Endothelial cell (in vitro differentiated cells): ENCODE measurements at regions not wholly inside any gene's neighbourhood (a gene's known extent, or its start where the extent isn't known, plus 50 kb on each side); places are given as distances from the start of the nearest gene placed in this dataset.

Source experiments
- DNase-seq: peaks from one replicate; pipeline ENCODE4 v3.0.0; 2021; ENCODE audit warnings: low spot score
- H3K27ac Mint-ChIP-seq: one replicate; pipeline ENCODE4 v1.8.0; 2021; ENCODE audit warnings: mixed read lengths, inconsistent platforms; ENCODE audit not compliant: unreplicated experiment
- H3K27me3 Mint-ChIP-seq: one replicate; pipeline ENCODE4 v1.8.0; 2021; ENCODE audit warnings: mild to moderate bottlenecking, moderate library complexity, mixed read lengths, inconsistent platforms; ENCODE audit not compliant: unreplicated experiment
- H3K36me3 Mint-ChIP-seq: one replicate; pipeline ENCODE4 v1.8.0; 2021; ENCODE audit warnings: mild to moderate bottlenecking, low read depth, mixed read lengths, inconsistent platforms; ENCODE audit not compliant: unreplicated experiment
- H3K4me1 Mint-ChIP-seq: one replicate; pipeline ENCODE4 v1.8.0; 2021; ENCODE audit warnings: mild to moderate bottlenecking, mixed read lengths, inconsistent platforms; ENCODE audit not compliant: unreplicated experiment
- H3K4me3 Mint-ChIP-seq: one replicate; pipeline ENCODE4 v1.8.0; 2021; ENCODE audit warnings: mild to moderate bottlenecking, mixed read lengths, inconsistent platforms; ENCODE audit not compliant: unreplicated experiment
- H3K9me3 Mint-ChIP-seq: one replicate; pipeline ENCODE4 v1.8.0; 2021; ENCODE audit warnings: mixed read lengths, inconsistent platforms; ENCODE audit not compliant: unreplicated experiment
- TF ChIP-seq, protein P1 (sequence below): fragments of 200-600 bp; sonication (generic); IDR thresholded peaks from one replicate; pipeline ENCODE4 v1.5.0; 2021; ENCODE audit warnings: antibody characterized with exemption; ENCODE audit not compliant: unreplicated experiment

DNA sequence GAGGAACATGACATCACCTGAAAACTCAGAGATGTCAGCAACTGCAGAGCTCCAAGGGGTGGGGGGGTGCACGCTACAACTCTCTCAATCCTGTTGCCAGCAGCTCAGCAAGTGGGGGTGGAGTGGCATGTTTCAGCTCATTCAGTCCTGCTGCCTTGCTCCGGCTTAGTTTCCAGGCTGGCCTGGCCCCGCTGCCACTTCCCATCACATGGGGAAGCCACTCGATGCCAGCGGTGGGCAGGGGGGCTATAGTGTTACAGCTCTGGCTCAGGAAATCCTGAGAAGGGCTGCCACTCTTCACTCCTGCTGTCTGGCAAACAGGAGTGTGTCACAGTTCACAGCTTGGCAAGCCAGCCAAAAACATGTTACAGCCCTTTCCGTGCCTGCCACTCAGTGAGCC lies 356.5 kb upstream of the GULP1 start:
- H3K27ac Mint-ChIP-seq = no peak overlapping the region
- no peaks in the 10 kb centered on the region for H3K36me3 Mint-ChIP-seq
- H3K9me3 Mint-ChIP-seq = no peaks in the 10 kb centered on the region
- H3K4me1 Mint-ChIP-seq = no peaks in the 10 kb centered on the region
- no peak for DNase-seq
- TF ChIP-seq, protein P1, sequence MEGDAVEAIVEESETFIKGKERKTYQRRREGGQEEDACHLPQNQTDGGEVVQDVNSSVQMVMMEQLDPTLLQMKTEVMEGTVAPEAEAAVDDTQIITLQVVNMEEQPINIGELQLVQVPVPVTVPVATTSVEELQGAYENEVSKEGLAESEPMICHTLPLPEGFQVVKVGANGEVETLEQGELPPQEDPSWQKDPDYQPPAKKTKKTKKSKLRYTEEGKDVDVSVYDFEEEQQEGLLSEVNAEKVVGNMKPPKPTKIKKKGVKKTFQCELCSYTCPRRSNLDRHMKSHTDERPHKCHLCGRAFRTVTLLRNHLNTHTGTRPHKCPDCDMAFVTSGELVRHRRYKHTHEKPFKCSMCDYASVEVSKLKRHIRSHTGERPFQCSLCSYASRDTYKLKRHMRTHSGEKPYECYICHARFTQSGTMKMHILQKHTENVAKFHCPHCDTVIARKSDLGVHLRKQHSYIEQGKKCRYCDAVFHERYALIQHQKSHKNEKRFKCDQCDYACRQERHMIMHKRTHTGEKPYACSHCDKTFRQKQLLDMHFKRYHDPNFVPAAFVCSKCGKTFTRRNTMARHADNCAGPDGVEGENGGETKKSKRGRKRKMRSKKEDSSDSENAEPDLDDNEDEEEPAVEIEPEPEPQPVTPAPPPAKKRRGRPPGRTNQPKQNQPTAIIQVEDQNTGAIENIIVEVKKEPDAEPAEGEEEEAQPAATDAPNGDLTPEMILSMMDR = no peak
- H3K27me3 Mint-ChIP-seq = no peaks in the 10 kb centered on the region
- no peak overlapping the region for H3K4me3 Mint-ChIP-seq

DNA sequence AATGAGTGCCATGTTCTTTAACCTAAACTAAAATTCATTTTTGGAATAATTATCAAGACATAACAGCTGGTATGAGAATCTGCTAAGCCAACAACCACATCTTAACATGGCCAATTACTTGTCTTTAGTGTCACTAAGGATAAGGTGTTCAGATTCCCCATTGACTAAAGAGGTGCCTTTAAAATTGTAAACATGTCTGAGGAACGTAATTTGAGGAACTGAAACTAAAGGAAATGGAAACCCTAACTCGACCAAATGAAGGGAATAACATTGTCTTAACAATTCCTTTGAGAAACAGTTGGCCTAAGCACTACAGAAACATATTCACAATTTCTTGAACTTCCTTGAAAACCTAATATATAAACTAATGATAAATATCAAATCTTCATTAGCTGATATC lies 355.4 kb upstream of the GULP1 start:
- no peaks in the 10 kb centered on the region for H3K36me3 Mint-ChIP-seq
- no peaks in the 10 kb centered on the region for H3K9me3 Mint-ChIP-seq
- no peak overlapping the region for H3K27ac Mint-ChIP-seq
- H3K4me3 Mint-ChIP-seq = no peak overlapping the region
- no peaks in the 10 kb centered on the region for H3K27me3 Mint-ChIP-seq
- no peaks in the 10 kb centered on the region for H3K4me1 Mint-ChIP-seq
- TF ChIP-seq, protein P1 = no peak
- DNase-seq = no peak

DNA sequence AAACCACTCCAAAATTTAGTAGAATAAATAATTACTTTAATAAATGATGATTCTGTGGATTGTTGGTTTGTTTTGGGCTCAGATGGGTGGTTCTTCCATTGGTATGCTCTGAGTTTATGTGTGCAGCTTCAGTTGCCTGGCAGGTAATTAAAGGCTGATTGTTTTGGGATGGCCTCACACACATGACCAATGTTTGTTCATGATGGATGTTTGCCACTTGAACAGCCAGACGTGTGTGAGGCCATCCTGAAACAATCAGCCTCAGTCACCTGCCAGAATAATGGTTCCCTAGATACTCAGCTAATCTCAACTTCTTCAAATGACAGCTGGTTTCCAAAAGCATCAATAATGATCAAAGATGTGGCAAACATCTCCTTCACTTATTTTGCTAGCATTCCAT lies 352.5 kb upstream of the GULP1 start:
- H3K27ac Mint-ChIP-seq = no peak overlapping the region
- no peaks in the 10 kb centered on the region for H3K9me3 Mint-ChIP-seq
- H3K4me3 Mint-ChIP-seq = no peak overlapping the region
- no peak for DNase-seq
- TF ChIP-seq, protein P1 = no peak
- no peaks in the 10 kb centered on the region for H3K36me3 Mint-ChIP-seq
- no peaks in the 10 kb centered on the region for H3K27me3 Mint-ChIP-seq
- H3K4me1 Mint-ChIP-seq = no peaks in the 10 kb centered on the region

DNA sequence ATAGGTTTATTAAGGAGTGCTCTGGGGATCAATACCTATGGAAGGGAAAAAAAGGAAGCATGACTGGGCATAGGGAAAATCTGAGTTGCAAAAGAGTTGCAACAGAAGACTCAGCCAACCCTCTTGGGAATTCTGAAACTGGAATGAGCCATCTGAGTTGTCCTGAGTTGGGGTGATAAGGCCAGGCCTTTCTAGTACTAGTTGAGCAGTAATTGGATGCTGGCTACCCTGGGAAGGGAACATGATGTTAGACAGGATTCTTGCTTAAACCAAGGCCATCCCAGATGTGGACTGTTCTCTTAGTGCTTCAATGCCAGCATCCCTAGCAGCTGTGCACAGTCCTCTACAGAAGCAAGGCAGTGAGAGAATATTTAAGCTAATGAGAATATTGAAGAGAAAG lies 348.8 kb upstream of the GULP1 start:
- no peak overlapping the region for H3K4me3 Mint-ChIP-seq
- no peaks in the 10 kb centered on the region for H3K9me3 Mint-ChIP-seq
- TF ChIP-seq, protein P1 = no peak
- DNase-seq = no peak
- no peaks in the 10 kb centered on the region for H3K36me3 Mint-ChIP-seq
- no peak overlapping the region for H3K27ac Mint-ChIP-seq
- no peaks in the 10 kb centered on the region for H3K27me3 Mint-ChIP-seq
- H3K4me1 Mint-ChIP-seq = no peaks in the 10 kb centered on the region

DNA sequence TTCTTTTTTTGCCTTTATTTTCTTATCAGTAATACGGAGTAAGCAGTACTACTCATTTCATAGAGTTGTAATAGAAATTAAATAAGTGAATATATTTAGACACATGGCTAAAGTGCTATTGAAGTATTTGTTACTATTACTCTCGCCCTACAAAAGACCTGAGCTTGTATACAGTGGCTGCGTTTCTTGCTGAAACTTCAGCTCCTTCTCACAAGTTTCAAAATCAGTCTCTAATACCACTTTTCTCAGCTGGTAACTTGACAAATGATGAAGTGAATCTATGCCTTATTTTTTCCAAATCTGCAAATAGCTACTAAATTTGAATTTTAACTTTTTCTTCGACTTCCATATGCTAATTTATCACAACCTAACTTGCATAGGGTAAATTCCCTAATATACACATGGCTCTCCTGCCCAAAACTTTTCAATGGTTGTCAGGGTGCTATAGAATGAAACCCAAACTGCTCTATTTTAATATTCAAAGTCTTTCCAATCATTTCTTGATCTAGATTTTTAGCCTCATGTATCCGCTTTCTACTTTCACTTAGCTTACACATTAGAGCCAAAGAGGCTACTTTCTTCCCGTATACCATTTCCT lies 347.8 kb upstream of the GULP1 start:
- H3K4me3 Mint-ChIP-seq = no peak overlapping the region
- H3K27ac Mint-ChIP-seq = no peak overlapping the region
- no peaks in the 10 kb centered on the region for H3K27me3 Mint-ChIP-seq
- TF ChIP-seq, protein P1 = no peak
- no peaks in the 10 kb centered on the region for H3K36me3 Mint-ChIP-seq
- no peaks in the 10 kb centered on the region for H3K4me1 Mint-ChIP-seq
- no peak for DNase-seq
- no peaks in the 10 kb centered on the region for H3K9me3 Mint-ChIP-seq
